Smooth muscle cell of the brain vasculature (primary cell): ENCODE measurements at regions not wholly inside any gene's neighbourhood (a gene's known extent, or its start where the extent isn't known, plus 50 kb on each side); places are given as distances from the start of the nearest gene placed in this dataset.

Experiments used
- DNase-seq: peaks from one replicate; pipeline ENCODE4 v3.0.0-alpha.2; 2012; ENCODE audit warnings: low read depth, low spot score

DNA sequence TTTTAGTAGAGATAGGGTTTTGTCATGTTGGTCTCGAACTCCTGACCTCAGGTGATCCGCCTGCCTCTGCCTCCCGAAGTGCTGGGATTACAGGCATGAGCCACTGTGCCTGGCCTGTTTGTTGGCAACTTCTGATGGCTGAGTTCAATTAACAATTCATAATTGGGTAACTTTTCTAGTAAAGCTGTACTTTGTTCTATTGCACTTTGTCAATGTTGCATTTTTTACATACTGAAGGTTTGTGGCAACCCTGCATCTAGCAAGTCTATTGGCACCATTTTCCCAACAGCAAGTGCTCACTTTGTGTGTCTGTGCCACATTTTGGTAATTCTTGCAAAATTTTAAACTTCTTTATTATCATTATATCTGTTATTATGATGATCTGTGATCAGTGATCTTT, 64.5 kb upstream of the USP24 start:
- no peak for DNase-seq

DNA sequence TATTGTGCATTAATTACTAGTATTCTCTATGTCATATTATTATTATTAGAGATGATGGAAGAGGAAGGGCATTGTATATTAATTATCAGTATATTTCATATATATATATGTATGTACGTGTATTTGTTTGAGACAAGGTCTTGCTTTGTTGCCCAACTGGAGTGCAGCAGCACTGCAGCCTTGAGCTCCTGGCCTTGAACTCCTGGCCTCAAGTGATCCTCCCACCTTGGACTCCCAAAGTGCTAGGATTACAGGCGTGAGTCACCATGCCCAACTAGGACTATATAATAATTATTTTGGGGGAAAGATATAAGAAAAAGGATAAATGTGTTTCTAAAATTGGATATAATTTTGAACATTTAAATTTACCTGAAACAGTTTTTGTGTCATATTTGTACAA, 63.2 kb upstream of the USP24 start:
- no peak for DNase-seq

DNA sequence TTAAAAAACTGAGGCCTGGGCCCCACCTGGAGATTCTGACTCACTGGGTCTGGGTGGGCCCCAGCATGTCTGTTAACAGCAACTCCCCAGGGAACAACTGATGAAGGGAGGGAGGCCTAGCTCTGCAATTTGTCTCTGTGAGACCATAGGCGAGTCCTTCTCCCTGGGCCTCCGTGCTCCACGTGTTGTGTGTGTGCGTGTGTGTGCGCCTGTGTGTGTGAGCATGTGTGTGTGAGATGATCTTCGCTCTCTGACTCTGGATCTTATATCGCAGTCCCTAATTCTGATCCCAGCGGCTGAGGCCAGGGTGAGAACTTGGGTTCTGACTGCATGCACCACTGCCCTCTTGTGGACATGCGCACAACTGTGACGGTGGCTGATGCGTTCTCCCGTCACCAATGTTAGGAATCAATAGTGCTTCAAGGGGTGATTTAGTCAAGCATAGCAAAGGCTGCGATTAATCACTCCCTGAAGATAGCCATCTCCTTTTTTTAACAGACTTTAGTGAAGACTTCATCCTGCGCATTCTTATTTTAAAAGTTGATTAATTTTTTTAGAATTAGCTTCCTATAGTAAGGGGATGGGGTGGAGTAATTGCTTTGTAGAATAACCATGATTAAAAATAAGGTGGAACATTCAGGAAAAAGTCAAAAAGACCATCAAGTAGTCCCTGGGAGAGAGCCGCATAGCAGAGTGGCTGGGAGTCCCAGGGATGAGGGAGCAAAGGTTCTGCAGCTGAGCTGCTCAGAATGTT, 62.4 kb upstream of the USP24 start:
- peak; percentile 52 for DNase-seq

DNA sequence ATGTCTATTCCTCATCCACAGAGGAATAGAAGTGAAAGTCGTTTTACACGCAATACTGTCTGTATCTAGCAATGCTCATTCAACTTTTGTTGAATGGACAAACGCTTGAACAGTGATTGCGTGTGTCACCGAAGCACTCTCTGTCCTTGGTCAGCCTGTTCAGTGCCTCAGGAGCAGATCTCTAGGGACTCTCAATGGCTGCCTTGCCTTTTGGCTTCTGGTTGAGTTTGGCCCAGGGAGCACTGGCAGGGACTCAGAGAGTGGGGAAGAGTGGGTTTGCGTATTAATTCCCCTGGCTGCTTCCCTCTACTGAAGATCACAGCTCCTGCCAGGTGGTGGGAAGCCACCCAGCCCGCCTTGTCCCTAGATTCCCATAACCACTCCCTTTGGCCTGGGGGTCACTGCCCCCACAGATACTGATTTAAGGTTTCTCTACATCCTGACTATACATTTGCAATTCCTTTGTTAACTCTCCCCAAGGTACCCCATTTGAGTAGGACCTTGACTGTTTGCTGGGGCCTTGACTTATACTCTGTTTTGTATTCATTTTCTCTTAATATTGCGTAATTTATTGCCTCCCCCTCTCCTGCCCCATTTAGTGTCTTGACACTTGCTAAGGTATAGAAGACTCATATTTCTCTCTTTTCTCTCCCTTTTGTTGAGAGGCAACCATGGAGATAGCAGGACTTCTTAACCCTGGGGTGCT, 61.7 kb upstream of the USP24 start:
- no peak for DNase-seq

DNA sequence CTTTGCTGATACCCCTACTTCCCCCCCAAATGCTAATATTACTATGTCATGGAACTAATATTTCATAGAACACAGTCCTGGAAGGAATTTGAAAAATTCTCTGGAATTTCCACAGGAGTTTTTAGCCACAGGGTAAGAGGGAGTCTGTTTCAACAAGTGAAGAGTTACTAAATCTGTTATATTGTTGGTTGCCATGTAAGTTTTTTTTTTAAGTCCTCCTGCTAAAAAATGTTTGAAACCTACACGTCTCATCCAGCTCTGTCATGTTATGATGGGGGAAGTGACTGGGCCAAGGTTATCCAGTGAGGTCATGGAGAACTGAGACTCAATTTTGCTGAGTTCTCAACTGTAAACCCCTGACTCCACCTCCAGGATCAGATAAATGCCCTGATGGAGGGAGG, 60.8 kb upstream of the USP24 start:
- DNase-seq = no peak

DNA sequence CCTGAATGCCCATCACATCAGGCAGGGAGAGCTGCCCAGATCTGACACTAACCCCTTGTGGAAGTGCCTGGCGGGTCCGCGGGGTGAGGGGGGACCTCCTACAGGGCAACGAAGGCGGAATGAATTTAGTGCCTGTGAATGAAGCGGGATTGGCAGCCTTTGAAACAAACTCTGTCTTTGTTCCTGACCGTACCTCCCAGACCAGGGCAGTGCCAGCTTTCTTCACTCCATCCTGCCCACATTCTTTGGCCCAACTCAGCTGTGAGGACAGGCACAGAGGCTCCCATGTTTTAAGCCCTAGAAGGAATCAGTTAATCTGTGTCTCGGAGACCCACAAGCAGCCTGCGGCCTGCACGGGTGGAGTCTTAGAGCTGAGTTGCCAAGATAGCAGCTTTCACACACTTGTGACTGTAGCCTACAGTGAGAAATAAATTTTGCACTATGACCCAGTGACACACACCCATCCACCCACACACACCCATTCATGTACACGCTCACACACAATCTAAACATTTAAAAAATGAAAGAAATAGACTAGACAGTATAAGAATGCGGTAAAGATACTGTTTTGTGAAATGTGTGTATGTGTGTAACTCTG, 60.1 kb upstream of the USP24 start:
- no peak for DNase-seq

DNA sequence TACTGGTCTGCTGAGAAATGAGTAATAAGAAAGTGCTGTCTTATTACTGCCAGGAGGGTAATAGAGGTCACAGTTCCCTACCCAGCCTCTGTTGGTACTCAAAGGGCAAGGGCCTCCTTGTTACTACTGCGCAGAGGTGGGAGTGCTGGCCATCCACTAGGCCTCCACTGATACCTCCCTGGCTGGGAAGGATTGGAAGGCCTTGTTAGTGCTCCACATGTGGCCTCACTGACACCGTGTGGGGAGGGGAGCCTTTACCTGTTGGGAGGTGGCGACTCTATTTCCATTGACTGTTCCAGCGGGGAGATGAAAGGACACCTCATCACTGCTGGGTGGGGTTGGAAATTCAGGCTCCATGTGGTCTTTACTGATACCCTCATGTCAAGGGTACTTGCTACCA, 57.8 kb upstream of the USP24 start:
- DNase-seq = no peak
